ENCODE measurements at regions not wholly inside any gene's neighbourhood (a gene's known extent, or its start where the extent isn't known, plus 50 kb on each side); places are given as distances from the start of the nearest gene placed in this dataset.
A peak's percentile ranks its signal among the peaks of the same experiment; 100 is the strongest.

- no peak for TF ChIP-seq CTCF (IDR thresholded peaks at IDR 0.05)
Observed at GRCh38 chr7:130789436-130789835, 55.4 kb upstream of the KLF14 start.

- TF ChIP-seq CTCF (IDR thresholded peaks at IDR 0.05), result no peak
Observed at GRCh38 chr7:130791746-130792145, 57.7 kb upstream of the KLF14 start.

DNA sequence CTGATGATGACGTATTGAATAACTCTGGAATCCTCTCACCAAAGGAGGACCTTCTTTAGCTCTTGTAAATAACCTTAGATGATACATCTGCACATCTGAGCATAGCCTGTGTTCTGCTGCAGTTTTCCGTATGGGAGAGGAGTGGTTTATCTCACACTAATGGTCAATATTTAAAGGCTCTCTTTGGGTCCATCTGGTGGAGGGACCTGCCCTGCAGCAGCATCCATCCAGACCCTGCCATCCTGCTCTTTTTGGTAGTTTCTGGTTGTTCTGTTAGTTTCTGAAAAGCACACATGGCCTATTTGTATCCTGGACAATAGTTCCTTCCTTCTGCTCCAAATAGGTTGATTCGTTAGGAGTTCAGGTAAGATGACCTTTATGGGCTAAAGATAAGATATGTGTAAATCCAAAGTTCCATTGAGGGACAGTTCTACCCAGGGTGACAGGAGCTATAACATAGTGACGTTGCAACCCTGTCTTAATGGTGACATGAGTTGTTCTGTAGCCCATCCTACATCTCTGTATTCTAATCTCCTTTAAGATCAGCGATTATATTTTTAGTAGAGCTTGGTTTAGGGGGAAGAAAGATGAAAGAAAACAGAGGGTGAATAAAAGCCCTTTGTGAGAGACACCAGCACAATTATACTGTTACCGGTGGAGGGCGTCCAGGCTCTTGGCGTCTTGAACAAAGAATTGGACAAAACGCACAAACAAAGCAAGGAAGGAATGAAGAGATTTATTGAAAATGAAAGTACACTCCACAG lies 60.0 kb upstream of the KLF14 start:
- no peak for TF ChIP-seq CTCF (IDR thresholded peaks at IDR 0.05)

DNA sequence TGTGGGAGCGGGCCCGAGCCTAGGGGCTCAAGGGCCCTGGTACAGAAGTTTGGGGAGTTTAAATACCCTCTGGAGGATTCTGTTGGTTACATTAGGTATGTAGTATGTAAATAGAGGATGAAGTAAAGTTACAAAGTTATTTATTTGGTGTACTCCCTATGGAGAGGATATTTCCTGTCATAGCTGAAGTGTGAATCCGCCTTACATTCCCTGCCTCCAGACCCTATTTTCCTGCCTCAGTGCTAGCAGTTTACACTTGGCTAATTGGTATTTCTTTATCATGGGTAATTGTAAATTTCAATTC lies 60.6 kb upstream of the KLF14 start:
- no peak for TF ChIP-seq CTCF (IDR thresholded peaks at IDR 0.05)

DNA sequence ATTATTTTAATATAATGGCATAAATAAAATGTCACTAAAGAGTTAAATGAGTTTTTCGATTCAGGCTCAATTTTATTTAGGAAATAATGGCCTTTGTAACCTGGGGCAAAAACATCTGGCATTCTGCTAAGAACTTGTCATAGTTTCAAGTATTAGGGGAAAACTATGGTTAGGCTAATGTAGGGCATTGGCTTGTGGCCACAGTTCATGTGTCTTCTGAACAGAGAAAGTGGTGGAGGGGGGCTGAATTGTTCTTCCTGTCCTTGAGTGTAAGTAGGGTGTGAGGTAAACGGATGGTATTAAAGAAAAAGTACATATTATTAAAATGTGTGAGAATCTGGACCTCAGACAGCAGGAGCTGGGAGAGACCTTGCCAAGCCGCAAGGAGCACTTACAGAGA lies 69.1 kb upstream of the KLF14 start:
- TF ChIP-seq CTCF (IDR thresholded peaks at IDR 0.05), result no peak

- TF ChIP-seq CTCF (IDR thresholded peaks at IDR 0.05), result no peak
Observed at GRCh38 chr7:130804220-130804619, 70.2 kb upstream of the KLF14 start.

GRCh38 chr7:130814778-130815335 lies 80.8 kb upstream of the KLF14 start:
- TF ChIP-seq CTCF (IDR thresholded peaks at IDR 0.05), result peak; percentile 39

DNA sequence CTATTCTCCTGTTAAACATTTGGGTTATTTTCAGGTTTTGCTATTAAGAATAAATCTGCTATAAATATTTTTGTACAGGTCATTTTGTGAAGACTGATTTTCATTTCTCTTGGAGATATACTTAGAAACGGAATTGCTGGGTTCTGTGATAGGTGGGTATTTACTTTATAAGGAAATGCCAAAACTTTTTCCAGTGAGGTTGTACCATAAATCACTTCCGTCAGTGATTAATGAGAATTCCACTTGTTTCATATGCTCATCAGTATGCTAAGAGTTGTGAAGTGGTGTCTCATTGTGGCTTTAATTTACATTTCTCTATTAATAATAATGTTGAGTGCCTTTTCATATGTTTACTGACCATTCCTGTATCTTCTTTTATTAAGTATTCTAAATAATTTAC lies 84.0 kb upstream of the KLF14 start:
- no peak for TF ChIP-seq CTCF (IDR thresholded peaks at IDR 0.05)

Measured in LNCAP (cell line).